ENCODE measurements at regions not wholly inside any gene's neighbourhood (a gene's known extent, or its start where the extent isn't known, plus 50 kb on each side); places are given as distances from the start of the nearest gene placed in this dataset.

- no peak for DNase-seq
Observed at GRCh38 chr18:24954341-24954740, 397.6 kb downstream of the ZNF521 start.

GRCh38 chr18:24958001-24958400 lies 394.0 kb downstream of the ZNF521 start:
- no peak for DNase-seq

GRCh38 chr18:24959051-24959476 lies 392.9 kb downstream of the ZNF521 start:
- no peak for DNase-seq

- no peak for DNase-seq
Observed at GRCh38 chr18:24964216-24964615, 387.8 kb downstream of the ZNF521 start.

- no peak for DNase-seq
Observed at GRCh38 chr18:24968238-24968775, 383.7 kb downstream of the ZNF521 start.

- DNase-seq = no peak
Observed at GRCh38 chr18:24972577-24972976, 379.4 kb downstream of the ZNF521 start.

GRCh38 chr18:24974431-24974830 lies 377.5 kb downstream of the ZNF521 start:
- no peak for DNase-seq

GRCh38 chr18:24975496-24976372 lies 376.2 kb downstream of the ZNF521 start:
- DNase-seq = no peak

GRCh38 chr18:24976502-24976901 lies 375.5 kb downstream of the ZNF521 start:
- no peak for DNase-seq

GRCh38 chr18:24979235-24979634 lies 372.7 kb downstream of the ZNF521 start:
- no peak for DNase-seq

- no peak for DNase-seq
Observed at GRCh38 chr18:24982831-24983230, 369.1 kb downstream of the ZNF521 start.

- no peak for DNase-seq
Observed at GRCh38 chr18:24983566-24984139, 368.3 kb downstream of the ZNF521 start.

GRCh38 chr18:24985586-24985985 lies 366.4 kb downstream of the ZNF521 start:
- DNase-seq = no peak

- DNase-seq = no peak
Observed at GRCh38 chr18:24986666-24987302, 365.2 kb downstream of the ZNF521 start.

GRCh38 chr18:24987303-24988252 lies 364.4 kb downstream of the ZNF521 start:
- no peak for DNase-seq

- DNase-seq = no peak
Observed at GRCh38 chr18:24988253-24988840, 363.6 kb downstream of the ZNF521 start.

- no peak for DNase-seq
Observed at GRCh38 chr18:24989760-24990593, 362.0 kb downstream of the ZNF521 start.

- DNase-seq = no peak
Observed at GRCh38 chr18:24990671-24991134, 361.3 kb downstream of the ZNF521 start.

GRCh38 chr18:24991141-24992060 lies 360.6 kb downstream of the ZNF521 start:
- no peak for DNase-seq

- no peak for DNase-seq
Observed at GRCh38 chr18:24992491-24992890, 359.5 kb downstream of the ZNF521 start.

Measured in stimulated activated CD4-positive, alpha-beta T cell treated with anti-CD3 and anti-CD28 coated beads, Interleukin-12 subunit alpha, Interleukin-12 subunit beta, amount 100 ng/mL, for 4 hours (primary cell).